HEK293 (cell line): ENCODE measurements at regions not wholly inside any gene's neighbourhood (a gene's known extent, or its start where the extent isn't known, plus 50 kb on each side); places are given as distances from the start of the nearest gene placed in this dataset.

Source experiments
- BCL6B ChIP-seq: fragments of 450-650 bp; formaldehyde crosslinking; IDR thresholded peaks from 2 replicates; pipeline ENCODE4 v1.5.1; 2017; ENCODE audit warnings: missing biosample characterization, missing genetic modification characterization
- CTCF ChIP-seq: fragments of 450-650 bp; formaldehyde crosslinking; IDR thresholded peaks from 2 replicates; pipeline ENCODE4 v1.5.1; 2016; ENCODE audit warnings: missing biosample characterization, missing genetic modification characterization
- GLIS1 ChIP-seq: fragments of 450-650 bp; formaldehyde crosslinking; IDR thresholded peaks from 2 replicates; pipeline ENCODE4 v1.5.1; 2016; ENCODE audit warnings: missing biosample characterization, missing genetic modification characterization
- HOXC10 ChIP-seq: sonication (generic); formaldehyde crosslinking; IDR thresholded peaks from 2 replicates; pipeline ENCODE4 v1.8.1; 2023; ENCODE audit warnings: mild to moderate bottlenecking, missing genetic modification reagents
- INSM2 ChIP-seq: fragments of 450-650 bp; formaldehyde crosslinking; IDR thresholded peaks from 2 replicates; pipeline ENCODE4 v1.5.1; 2016; ENCODE audit warnings: missing biosample characterization, missing genetic modification characterization
- KLF1 ChIP-seq: fragments of 450-650 bp; formaldehyde crosslinking; IDR thresholded peaks from 2 replicates; pipeline ENCODE4 v1.5.1; 2016; ENCODE audit warnings: missing biosample characterization, missing genetic modification characterization
- KLF10 ChIP-seq: fragments of 450-650 bp; IDR thresholded peaks from 2 replicates; pipeline ENCODE4 v1.5.1; 2018; ENCODE audit warnings: missing biosample characterization, mild to moderate bottlenecking, missing genetic modification characterization
- PATZ1 ChIP-seq: fragments of 450-650 bp; formaldehyde crosslinking; IDR thresholded peaks from 2 replicates; pipeline ENCODE4 v1.5.1; 2016; ENCODE audit warnings: missing biosample characterization, missing genetic modification characterization
- PRDM1 ChIP-seq: fragments of 450-650 bp; formaldehyde crosslinking; IDR thresholded peaks from 2 replicates; pipeline ENCODE4; 2016; ENCODE audit warnings: missing biosample characterization, missing genetic modification characterization
- SETDB1 ChIP-seq: IDR thresholded peaks from one replicate; pipeline ENCODE4 v1.6.1; 2017; ENCODE audit warnings: mild to moderate bottlenecking, low read length, moderate library complexity, mixed read lengths; ENCODE audit not compliant: insufficient read length
- ZBTB20 ChIP-seq: fragments of 450-650 bp; formaldehyde crosslinking; IDR thresholded peaks from 2 replicates; pipeline ENCODE4 v1.5.1; 2016; ENCODE audit warnings: missing biosample characterization, missing genetic modification characterization
- ZBTB7A ChIP-seq: fragments of 450-650 bp; formaldehyde crosslinking; IDR thresholded peaks from 2 replicates; pipeline ENCODE4 v1.5.1; 2016; ENCODE audit warnings: low read depth, missing biosample characterization, missing genetic modification characterization
- ZNF10 ChIP-seq: fragments of 450-650 bp; formaldehyde crosslinking; IDR thresholded peaks from 2 replicates; pipeline ENCODE4 v1.5.1; 2017; ENCODE audit warnings: missing biosample characterization, missing genetic modification characterization
- ZNF138 ChIP-seq: fragments of 450-650 bp; formaldehyde crosslinking; IDR thresholded peaks from 2 replicates; pipeline ENCODE4 v1.5.1; 2016; ENCODE audit warnings: missing biosample characterization, missing genetic modification characterization, borderline replicate concordance
- ZNF146 ChIP-seq: fragments of 450-650 bp; formaldehyde crosslinking; IDR thresholded peaks from 2 replicates; pipeline ENCODE4 v1.5.1; 2016; ENCODE audit warnings: missing biosample characterization, missing genetic modification characterization
- ZNF18 ChIP-seq: fragments of 450-650 bp; formaldehyde crosslinking; IDR thresholded peaks from 2 replicates; pipeline ENCODE4 v1.5.1; 2016; ENCODE audit warnings: missing biosample characterization, missing genetic modification characterization
- ZNF274 ChIP-seq, 2 experiments: fragments of 200-500 bp in 1 of 2; fragments of 450-650 bp in 1 of 2; sonication (Bioruptor generic) in 1 of 2; formaldehyde crosslinking in 1 of 2; IDR thresholded peaks; 2 replicates each; pipeline versions ENCODE4 v1.5.1 to v1.6.1; 2014 to 2016; ENCODE audit warnings: borderline replicate concordance in 1 of 2, inconsistent platforms in 1 of 2, low read length in 1 of 2, missing biosample characterization in 1 of 2, missing genetic modification characterization in 1 of 2
- ZNF354C ChIP-seq: fragments of 450-650 bp; formaldehyde crosslinking; IDR thresholded peaks from 2 replicates; pipeline ENCODE4 v1.5.1; 2016; ENCODE audit warnings: missing biosample characterization, missing genetic modification characterization, low read depth, borderline replicate concordance
- ZNF362 ChIP-seq: fragments of 450-650 bp; formaldehyde crosslinking; IDR thresholded peaks from 2 replicates; pipeline ENCODE4 v1.5.1; 2016; ENCODE audit warnings: missing biosample characterization, missing genetic modification characterization
- ZNF416 ChIP-seq: fragments of 450-650 bp; formaldehyde crosslinking; IDR thresholded peaks from 2 replicates; pipeline ENCODE4 v1.5.1; 2016; ENCODE audit warnings: missing biosample characterization, missing genetic modification characterization
- ZNF488 ChIP-seq: fragments of 450-650 bp; formaldehyde crosslinking; IDR thresholded peaks from 2 replicates; pipeline ENCODE4 v1.5.1; 2016; ENCODE audit warnings: missing biosample characterization, missing genetic modification characterization
- ZNF513 ChIP-seq: fragments of 450-650 bp; IDR thresholded peaks from 2 replicates; pipeline ENCODE4 v1.5.1; 2018; ENCODE audit warnings: missing biosample characterization, missing genetic modification characterization
- ZNF654 ChIP-seq: fragments of 450-650 bp; formaldehyde crosslinking; IDR thresholded peaks from 2 replicates; pipeline ENCODE4 v1.5.1; 2016; ENCODE audit warnings: low read depth, missing biosample characterization, missing genetic modification characterization
- ZNF768 ChIP-seq: fragments of 450-650 bp; formaldehyde crosslinking; IDR thresholded peaks from 2 replicates; pipeline ENCODE4 v1.5.1; 2018; ENCODE audit warnings: missing biosample characterization, mild to moderate bottlenecking, missing genetic modification characterization
- ZNF837 ChIP-seq: fragments of 450-650 bp; formaldehyde crosslinking; IDR thresholded peaks from 2 replicates; pipeline ENCODE4 v1.5.1; 2016; ENCODE audit warnings: missing biosample characterization, missing genetic modification characterization
- ZNF843 ChIP-seq: fragments of 450-650 bp; formaldehyde crosslinking; IDR thresholded peaks from 2 replicates; pipeline ENCODE4 v1.5.1; 2016; ENCODE audit warnings: missing biosample characterization, missing genetic modification characterization
- ZSCAN16 ChIP-seq: fragments of 450-650 bp; formaldehyde crosslinking; IDR thresholded peaks from 2 replicates; pipeline ENCODE4 v1.5.1; 2016; ENCODE audit warnings: missing biosample characterization, missing genetic modification characterization

GRCh38 chr12:20212658-20213555 lies 155.4 kb upstream of the PDE3A start (continued):
- no peak for TF ChIP-seq GLIS1 (tag by site-specific recombination)
- no peak for TF ChIP-seq ZNF513 (tag by site-specific recombination)
- no peak for TF ChIP-seq ZNF654
- TF ChIP-seq ZNF416 (tag by site-specific recombination), result no peak
- TF ChIP-seq SETDB1, result peak; percentile 55
- no peak for TF ChIP-seq KLF1 (tag by site-specific recombination)
- no peak for TF ChIP-seq ZNF138 (tag by site-specific recombination)
- TF ChIP-seq KLF10 (tag by site-specific recombination), result peak; percentile 46; the same call in 1 of the 2 replicates
- TF ChIP-seq ZNF146, result no peak
- TF ChIP-seq ZBTB7A (tag by site-specific recombination), result no peak
- peak; percentile 73 for TF ChIP-seq PRDM1
- TF ChIP-seq ZNF837 (tag by site-specific recombination), result no peak
- TF ChIP-seq ZBTB20 (tag by site-specific recombination), result no peak
- TF ChIP-seq HOXC10 (CRISPR knock-in tag), result no peak
- TF ChIP-seq ZNF18 (tag by site-specific recombination), result no peak
- TF ChIP-seq ZNF488 (tag by site-specific recombination), result no peak
- TF ChIP-seq ZNF362 (tag by site-specific recombination), result peak; percentile 40; the same call in 1 of the 2 replicates
- no peak for TF ChIP-seq ZNF10
- no peak for TF ChIP-seq CTCF
- no peak for TF ChIP-seq BCL6B (tag by site-specific recombination)
- no peak for TF ChIP-seq ZNF843 (tag by site-specific recombination)
- peak; percentile 42; the same call in 1 of the 2 replicates for TF ChIP-seq INSM2 (tag by site-specific recombination)
- no peak for TF ChIP-seq PATZ1
- no peak for TF ChIP-seq ZNF768 (tag by site-specific recombination)
- no peak for TF ChIP-seq ZSCAN16 (tag by site-specific recombination)
- no peak for TF ChIP-seq ZNF354C
- TF ChIP-seq ZNF274 (IDR thresholded peaks at IDR 0.05; ENCODE audit: low read length), result no peak
- no peak for TF ChIP-seq ZNF274 (tag by site-specific recombination; IDR thresholded peaks at IDR 0.05; ENCODE audit: borderline replicate concordance)
